Mesothelial cell of epicardium (in vitro differentiated cells): ENCODE measurements at regions not wholly inside any gene's neighbourhood (a gene's known extent, or its start where the extent isn't known, plus 50 kb on each side); places are given as distances from the start of the nearest gene placed in this dataset.

Experiments
- DNase-seq, 2 experiments: peaks; one replicate each; pipeline ENCODE4 v3.0.0; 2021; ENCODE audit warnings: low spot score in 2 of 2; ENCODE audit not compliant: unreplicated experiment in 2 of 2
- H3K27ac Mint-ChIP-seq: 2 replicates; pipeline ENCODE4 v1.8.0; 2021; ENCODE audit warnings: mixed read lengths
- H3K27me3 Mint-ChIP-seq: 2 replicates; pipeline ENCODE4 v1.8.0; 2021; ENCODE audit warnings: low read depth, mixed read lengths
- H3K36me3 Mint-ChIP-seq: 2 replicates; pipeline ENCODE4 v1.8.0; 2021; ENCODE audit warnings: mixed read lengths
- H3K4me1 Mint-ChIP-seq: 2 replicates; pipeline ENCODE4 v1.8.0; 2021; ENCODE audit warnings: mixed read lengths
- H3K4me3 Mint-ChIP-seq: 2 replicates; pipeline ENCODE4 v1.8.0; 2021; ENCODE audit warnings: mild to moderate bottlenecking, moderate library complexity, mixed read lengths
- H3K9me3 Mint-ChIP-seq: 2 replicates; pipeline ENCODE4 v1.8.0; 2021; ENCODE audit warnings: mixed read lengths
- TF ChIP-seq, protein P1 (sequence below): fragments of 200-600 bp; sonication (generic); IDR thresholded peaks from one replicate; pipeline ENCODE4 v1.5.0; 2021; ENCODE audit warnings: antibody characterized with exemption; ENCODE audit not compliant: unreplicated experiment

GRCh38 chr2:157184161-157184895 lies 73.2 kb upstream of the GALNT5 start:
- Mint-ChIP-seq H3K27me3 (no peaks in the 10 kb centered on the region), H3K4me1 (no peaks in the 10 kb centered on the region), H3K27ac (no peak overlapping the region), H3K9me3 (peaks cover 7% of the 10 kb centered on the region), H3K36me3 (no peaks in the 10 kb centered on the region), H3K4me3 (no peak overlapping the region)
- no peak for DNase-seq
- TF ChIP-seq, protein P1, sequence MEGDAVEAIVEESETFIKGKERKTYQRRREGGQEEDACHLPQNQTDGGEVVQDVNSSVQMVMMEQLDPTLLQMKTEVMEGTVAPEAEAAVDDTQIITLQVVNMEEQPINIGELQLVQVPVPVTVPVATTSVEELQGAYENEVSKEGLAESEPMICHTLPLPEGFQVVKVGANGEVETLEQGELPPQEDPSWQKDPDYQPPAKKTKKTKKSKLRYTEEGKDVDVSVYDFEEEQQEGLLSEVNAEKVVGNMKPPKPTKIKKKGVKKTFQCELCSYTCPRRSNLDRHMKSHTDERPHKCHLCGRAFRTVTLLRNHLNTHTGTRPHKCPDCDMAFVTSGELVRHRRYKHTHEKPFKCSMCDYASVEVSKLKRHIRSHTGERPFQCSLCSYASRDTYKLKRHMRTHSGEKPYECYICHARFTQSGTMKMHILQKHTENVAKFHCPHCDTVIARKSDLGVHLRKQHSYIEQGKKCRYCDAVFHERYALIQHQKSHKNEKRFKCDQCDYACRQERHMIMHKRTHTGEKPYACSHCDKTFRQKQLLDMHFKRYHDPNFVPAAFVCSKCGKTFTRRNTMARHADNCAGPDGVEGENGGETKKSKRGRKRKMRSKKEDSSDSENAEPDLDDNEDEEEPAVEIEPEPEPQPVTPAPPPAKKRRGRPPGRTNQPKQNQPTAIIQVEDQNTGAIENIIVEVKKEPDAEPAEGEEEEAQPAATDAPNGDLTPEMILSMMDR, result no peak

GRCh38 chr2:157185476-157186227 lies 71.9 kb upstream of the GALNT5 start:
- H3K4me3 Mint-ChIP-seq, result no peak overlapping the region
- H3K27ac Mint-ChIP-seq, result no peak overlapping the region
- no peaks in the 10 kb centered on the region for H3K4me1 Mint-ChIP-seq
- H3K9me3 Mint-ChIP-seq, result peaks cover 7% of the 10 kb centered on the region
- TF ChIP-seq, protein P1, result no peak
- no peaks in the 10 kb centered on the region for H3K36me3 Mint-ChIP-seq
- no peaks in the 10 kb centered on the region for H3K27me3 Mint-ChIP-seq
- DNase-seq, result no peak

- DNase-seq, result no peak
- peaks cover 4% of the 10 kb centered on the region for H3K4me1 Mint-ChIP-seq
- H3K4me3 Mint-ChIP-seq, result no peak overlapping the region
- H3K9me3 Mint-ChIP-seq, result no peaks in the 10 kb centered on the region
- TF ChIP-seq, protein P1, result no peak
- no peak overlapping the region for H3K27ac Mint-ChIP-seq
- no peaks in the 10 kb centered on the region for H3K27me3 Mint-ChIP-seq
- H3K36me3 Mint-ChIP-seq, result no peaks in the 10 kb centered on the region
Measured at GRCh38 chr2:157190151-157190550, 67.4 kb upstream of the GALNT5 start.

DNA sequence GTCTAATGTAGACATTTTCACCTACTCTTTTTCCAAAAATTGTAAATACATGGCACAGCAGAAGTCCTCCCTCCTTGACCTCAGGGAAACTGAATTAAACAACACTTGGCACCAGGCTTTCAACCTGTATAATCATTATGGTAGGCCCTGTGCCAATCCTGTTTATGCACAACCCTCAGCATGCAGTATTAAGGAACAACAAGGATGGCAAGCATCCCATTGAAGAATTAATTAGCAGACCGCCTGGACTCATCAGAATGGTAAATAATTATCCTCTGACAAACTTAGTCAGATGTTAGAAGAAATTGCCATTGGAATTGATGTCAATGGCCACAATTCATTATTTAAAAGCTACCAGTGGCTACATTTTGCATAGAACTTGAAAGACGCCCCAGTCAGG lies 66.3 kb upstream of the GALNT5 start:
- Mint-ChIP-seq H3K27ac (no peak overlapping the region), H3K4me3 (no peak overlapping the region), H3K9me3 (no peaks in the 10 kb centered on the region), H3K4me1 (peaks cover 4% of the 10 kb centered on the region), H3K36me3 (no peaks in the 10 kb centered on the region), H3K27me3 (no peaks in the 10 kb centered on the region)
- DNase-seq, result no peak
- TF ChIP-seq, protein P1, result no peak

DNA sequence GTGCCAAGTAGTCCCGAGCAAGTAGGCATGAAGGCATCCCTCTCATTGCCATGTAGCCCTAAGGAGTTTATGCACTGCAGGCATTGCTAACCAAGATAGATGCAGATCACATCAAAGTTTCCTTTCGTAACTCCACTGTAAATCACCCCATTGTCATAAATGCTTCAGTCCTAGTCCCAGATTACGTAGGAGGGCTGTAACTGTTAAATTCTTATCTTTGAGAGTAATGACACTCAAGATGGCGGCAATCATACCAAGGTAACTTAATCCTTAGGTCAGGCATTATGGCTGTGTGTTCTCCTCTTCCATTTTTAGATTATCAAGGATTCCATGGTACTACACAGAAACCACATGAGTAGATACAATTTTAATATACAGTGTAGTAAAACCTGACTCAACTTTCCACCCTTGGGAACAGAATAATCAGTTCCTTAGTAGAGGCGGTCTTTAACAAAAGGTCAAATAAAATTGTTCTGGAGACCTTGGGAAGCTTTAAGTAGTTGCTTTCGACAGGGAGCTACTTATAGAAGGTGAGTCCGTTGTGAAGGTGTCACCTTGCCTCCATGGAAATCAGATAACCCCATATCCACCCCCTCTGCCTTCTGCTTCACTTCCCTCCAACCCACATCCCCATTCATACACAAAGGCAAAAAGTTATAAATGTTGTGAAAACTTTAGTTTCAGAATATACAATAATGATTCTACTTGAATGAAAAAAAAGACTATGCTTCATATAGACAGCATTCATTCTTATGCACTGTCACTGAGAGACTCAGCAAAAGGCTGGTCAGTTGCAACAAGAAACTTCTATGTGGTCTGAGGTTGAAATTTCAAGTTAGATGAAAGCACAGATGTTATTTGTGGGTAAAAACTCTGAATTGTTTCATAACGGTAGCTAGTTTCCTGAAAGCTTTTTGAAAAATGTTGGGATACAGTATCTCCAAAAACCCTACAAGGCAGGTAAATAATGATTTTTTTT lies 64.8 kb upstream of the GALNT5 start:
- Mint-ChIP-seq H3K36me3 (no peaks in the 10 kb centered on the region), H3K27me3 (no peaks in the 10 kb centered on the region), H3K4me1 (peaks cover 4% of the 10 kb centered on the region), H3K9me3 (no peaks in the 10 kb centered on the region), H3K4me3 (no peak overlapping the region), H3K27ac (no peak overlapping the region)
- TF ChIP-seq, protein P1, result no peak
- DNase-seq, result no peak
